ENCODE measurements at regions not wholly inside any gene's neighbourhood (a gene's known extent, or its start where the extent isn't known, plus 50 kb on each side); places are given as distances from the start of the nearest gene placed in this dataset.
"Not testable (repeated sequence)": the region's sequence is repeated elsewhere in the genome, so short reads cannot be mapped to it uniquely, and the experiment has no call there.

GRCh38 chr1:82152356-82153271, 351.9 kb downstream of the ADGRL2 start:
- DNase-seq (ENCODE audit: low read depth in 2 of 2) = no peak

- no peak for DNase-seq (ENCODE audit: low read depth in 2 of 2)
These were observed 344.9 kb downstream of the ADGRL2 start for GRCh38 chr1:82145656-82146055.

GRCh38 chr1:82143108-82143833, 342.5 kb downstream of the ADGRL2 start:
- no peak for DNase-seq (ENCODE audit: low read depth in 2 of 2)

GRCh38 chr1:82141390-82141789, 340.7 kb downstream of the ADGRL2 start:
- no peak for DNase-seq (ENCODE audit: low read depth in 2 of 2)

GRCh38 chr1:82139751-82140468, 339.2 kb downstream of the ADGRL2 start:
- DNase-seq (ENCODE audit: low read depth in 2 of 2) = no peak

- DNase-seq (ENCODE audit: low read depth in 2 of 2) = not testable (repeated sequence)
These were observed 335.6 kb downstream of the ADGRL2 start for GRCh38 chr1:82136351-82136750.

- no peak for DNase-seq (ENCODE audit: low read depth in 2 of 2)
These were observed 325.1 kb downstream of the ADGRL2 start for GRCh38 chr1:82125866-82126265.

- DNase-seq (ENCODE audit: low read depth in 2 of 2) = no peak
These were observed 324.4 kb downstream of the ADGRL2 start for GRCh38 chr1:82125119-82125518.

GRCh38 chr1:82121421-82121820, 320.7 kb downstream of the ADGRL2 start:
- no peak for DNase-seq (ENCODE audit: low read depth in 2 of 2)

- no peak for DNase-seq (ENCODE audit: low read depth in 2 of 2)
These were observed 315.4 kb downstream of the ADGRL2 start for GRCh38 chr1:82116105-82116504.

- no peak for DNase-seq (ENCODE audit: low read depth in 2 of 2)
These were observed 314.2 kb downstream of the ADGRL2 start for GRCh38 chr1:82114887-82115286.

GRCh38 chr1:82110366-82111254, 309.9 kb downstream of the ADGRL2 start:
- no peak for DNase-seq (ENCODE audit: low read depth in 2 of 2)

GRCh38 chr1:82108843-82109242, 308.1 kb downstream of the ADGRL2 start:
- no peak for DNase-seq (ENCODE audit: low read depth in 2 of 2)

GRCh38 chr1:82106672-82107071, 305.9 kb downstream of the ADGRL2 start:
- DNase-seq (ENCODE audit: low read depth in 2 of 2) = no peak

GRCh38 chr1:82099170-82099569, 298.4 kb downstream of the ADGRL2 start:
- DNase-seq (ENCODE audit: low read depth in 2 of 2) = no peak

GRCh38 chr1:82094136-82094535, 293.4 kb downstream of the ADGRL2 start:
- no peak for DNase-seq (ENCODE audit: low read depth in 2 of 2)

- no peak for DNase-seq (ENCODE audit: low read depth in 2 of 2)
These were observed 291.0 kb downstream of the ADGRL2 start for GRCh38 chr1:82091729-82092128.

GRCh38 chr1:82091265-82091664, 290.5 kb downstream of the ADGRL2 start:
- DNase-seq (ENCODE audit: low read depth in 2 of 2) = no peak

GRCh38 chr1:82090104-82090503, 289.4 kb downstream of the ADGRL2 start:
- DNase-seq (ENCODE audit: low read depth in 2 of 2) = no peak

- no peak for DNase-seq (ENCODE audit: low read depth in 2 of 2)
These were observed 286.0 kb downstream of the ADGRL2 start for GRCh38 chr1:82086739-82087138.

- DNase-seq (ENCODE audit: low read depth in 2 of 2) = no peak
These were observed 278.9 kb downstream of the ADGRL2 start for GRCh38 chr1:82079607-82080006.

Data from stimulated activated CD8-positive, alpha-beta memory T cell treated with anti-CD3 and anti-CD28 coated beads, Interleukin-15, amount 100 ng/mL, for 4 hours (primary cell).